IPS-20b (cell line): ENCODE measurements at regions not wholly inside any gene's neighbourhood (a gene's known extent, or its start where the extent isn't known, plus 50 kb on each side); places are given as distances from the start of the nearest gene placed in this dataset.
"Not testable (repeated sequence)": the region's sequence is repeated elsewhere in the genome, so short reads cannot be mapped to it uniquely, and the experiment has no call there.

ENCODE experiments used
- H3K27ac ChIP-seq: one replicate; pipeline ENCODE4 v1.5.1; 2013; ENCODE audit warnings: low read length
- H3K27me3 ChIP-seq: 2 replicates; pipeline ENCODE4 v1.6.1; 2013; ENCODE audit warnings: mild to moderate bottlenecking, low read length, inconsistent platforms; ENCODE audit not compliant: insufficient read depth
- H3K36me3 ChIP-seq: 2 replicates; pipeline ENCODE4 v1.6.1; 2013; ENCODE audit warnings: low read depth, mild to moderate bottlenecking, inconsistent platforms, low read length, moderate library complexity; ENCODE audit not compliant: insufficient read depth
- H3K4me1 ChIP-seq: 2 replicates; pipeline ENCODE4 v1.6.1; 2013; ENCODE audit warnings: mild to moderate bottlenecking, control low read depth, inconsistent platforms, low read length, moderate library complexity; ENCODE audit not compliant: insufficient read depth
- H3K4me3 ChIP-seq: 2 replicates; pipeline ENCODE4 v1.5.1; 2013; ENCODE audit warnings: mild to moderate bottlenecking, low read length, inconsistent platforms
- H3K9ac ChIP-seq: 2 replicates; pipeline ENCODE4 v1.6.1; 2013; ENCODE audit warnings: low read depth, mild to moderate bottlenecking, inconsistent platforms, low read length, moderate library complexity
- H3K9me3 ChIP-seq: 2 replicates; pipeline ENCODE4 v1.6.1; 2013; ENCODE audit warnings: mild to moderate bottlenecking, low read depth, low read length, inconsistent platforms; ENCODE audit not compliant: insufficient read depth

- Histone ChIP-seq H3K27ac (no peak overlapping the region), H3K27me3 (no peaks in the 10 kb centered on the region; the same call in 1 of the 2 replicates)
Observed at GRCh38 chr2:16739778-16740581, 74.3 kb upstream of the CYRIA start.

GRCh38 chr2:16738361-16739225 is 73.0 kb upstream of the CYRIA start:
- H3K9me3 ChIP-seq = no peaks in the 10 kb centered on the region
- H3K9ac ChIP-seq = no peak overlapping the region
- H3K27ac ChIP-seq = no peak overlapping the region
- H3K4me1 ChIP-seq = no peaks in the 10 kb centered on the region
- H3K4me3 ChIP-seq = no peak overlapping the region
- H3K36me3 ChIP-seq = no peaks in the 10 kb centered on the region
- no peaks in the 10 kb centered on the region; the same call in 1 of the 2 replicates for H3K27me3 ChIP-seq

More at GRCh38 chr2:16739778-16740581, 74.3 kb upstream of the CYRIA start:
- H3K4me3 ChIP-seq = no peak overlapping the region
- no peaks in the 10 kb centered on the region for H3K9me3 ChIP-seq
- no peaks in the 10 kb centered on the region for H3K36me3 ChIP-seq
- H3K9ac ChIP-seq = no peak overlapping the region
- no peaks in the 10 kb centered on the region for H3K4me1 ChIP-seq

- no peaks in the 10 kb centered on the region for H3K36me3 ChIP-seq
Observed at GRCh38 chr2:16737812-16738211, 72.2 kb upstream of the CYRIA start.

GRCh38 chr2:16736633-16737032 is 71.0 kb upstream of the CYRIA start:
- no peaks in the 10 kb centered on the region for H3K4me1 ChIP-seq

More at GRCh38 chr2:16737812-16738211, 72.2 kb upstream of the CYRIA start:
- H3K27ac ChIP-seq = no peak overlapping the region
- H3K9ac ChIP-seq = no peak overlapping the region
- no peaks in the 10 kb centered on the region; the same call in 1 of the 2 replicates for H3K27me3 ChIP-seq
- H3K4me1 ChIP-seq = no peaks in the 10 kb centered on the region
- H3K4me3 ChIP-seq = no peak overlapping the region
- no peaks in the 10 kb centered on the region for H3K9me3 ChIP-seq

GRCh38 chr2:16729335-16729734 is 63.7 kb upstream of the CYRIA start:
- no peaks in the 10 kb centered on the region for H3K4me1 ChIP-seq
- no peak overlapping the region for H3K4me3 ChIP-seq
- no peaks in the 10 kb centered on the region for H3K9me3 ChIP-seq
- H3K9ac ChIP-seq = no peak overlapping the region
- no peaks in the 10 kb centered on the region for H3K36me3 ChIP-seq
- no peaks in the 10 kb centered on the region for H3K27me3 ChIP-seq
- no peak overlapping the region for H3K27ac ChIP-seq

More at GRCh38 chr2:16736633-16737032, 71.0 kb upstream of the CYRIA start:
- Histone ChIP-seq H3K27me3 (no peaks in the 10 kb centered on the region; the same call in 1 of the 2 replicates), H3K9me3 (no peaks in the 10 kb centered on the region), H3K36me3 (no peaks in the 10 kb centered on the region), H3K4me3 (no peak overlapping the region), H3K27ac (no peak overlapping the region), H3K9ac (no peak overlapping the region)

GRCh38 chr2:16728351-16729136 is 62.9 kb upstream of the CYRIA start:
- no peaks in the 10 kb centered on the region for H3K27me3 ChIP-seq

GRCh38 chr2:16727849-16728248 is 62.2 kb upstream of the CYRIA start:
- H3K4me3 ChIP-seq, H3K9me3 ChIP-seq, H3K27me3 ChIP-seq, H3K36me3 ChIP-seq, H3K4me1 ChIP-seq, H3K9ac ChIP-seq, H3K27ac ChIP-seq: not testable (repeated sequence)

More at GRCh38 chr2:16728351-16729136, 62.9 kb upstream of the CYRIA start:
- Histone ChIP-seq H3K27ac (no peak overlapping the region), H3K36me3 (no peaks in the 10 kb centered on the region), H3K9me3 (no peaks in the 10 kb centered on the region), H3K4me3 (no peak overlapping the region), H3K9ac (no peak overlapping the region), H3K4me1 (no peaks in the 10 kb centered on the region)

GRCh38 chr2:16727256-16727655 is 61.6 kb upstream of the CYRIA start:
- H3K27me3 ChIP-seq = no peaks in the 10 kb centered on the region
- no peaks in the 10 kb centered on the region for H3K36me3 ChIP-seq
- H3K4me3 ChIP-seq = no peak overlapping the region
- H3K9ac ChIP-seq = no peak overlapping the region
- H3K27ac ChIP-seq = no peak overlapping the region
- peaks cover 3% of the 10 kb centered on the region; the same call in 1 of the 2 replicates for H3K4me1 ChIP-seq
- no peaks in the 10 kb centered on the region for H3K9me3 ChIP-seq

- H3K9me3 ChIP-seq = no peaks in the 10 kb centered on the region
- no peaks in the 10 kb centered on the region for H3K36me3 ChIP-seq
- peaks cover 3% of the 10 kb centered on the region; the same call in 1 of the 2 replicates for H3K4me1 ChIP-seq
- H3K4me3 ChIP-seq = no peak overlapping the region
- H3K9ac ChIP-seq = no peak overlapping the region
- no peak overlapping the region for H3K27ac ChIP-seq
- no peaks in the 10 kb centered on the region for H3K27me3 ChIP-seq
Observed at GRCh38 chr2:16726577-16726976, 60.9 kb upstream of the CYRIA start.

GRCh38 chr2:16726147-16726546 is 60.5 kb upstream of the CYRIA start:
- no peaks in the 10 kb centered on the region for H3K9me3 ChIP-seq
- no peaks in the 10 kb centered on the region for H3K36me3 ChIP-seq
- peaks cover 3% of the 10 kb centered on the region; the same call in 1 of the 2 replicates for H3K4me1 ChIP-seq
- no peak overlapping the region for H3K9ac ChIP-seq
- no peak overlapping the region for H3K27ac ChIP-seq
- no peaks in the 10 kb centered on the region for H3K27me3 ChIP-seq
- no peak overlapping the region for H3K4me3 ChIP-seq

- Histone ChIP-seq H3K9ac (no peak overlapping the region), H3K4me3 (no peak overlapping the region), H3K4me1 (peaks cover 3% of the 10 kb centered on the region; the same call in 1 of the 2 replicates), H3K27ac (no peak overlapping the region), H3K9me3 (no peaks in the 10 kb centered on the region), H3K36me3 (no peaks in the 10 kb centered on the region), H3K27me3 (no peaks in the 10 kb centered on the region)
Observed at GRCh38 chr2:16725549-16725948, 59.9 kb upstream of the CYRIA start.
